HCEC 1CT (cell line): ENCODE measurements at regions not wholly inside any gene's neighbourhood (a gene's known extent, or its start where the extent isn't known, plus 50 kb on each side); places are given as distances from the start of the nearest gene placed in this dataset.

Experiments
- DNase-seq: peaks from one replicate; pipeline ENCODE4 v3.0.0-alpha.2; 2017

- DNase-seq = no peak
These were observed 267.6 kb upstream of the KCNH8 start for GRCh38 chr3:18880691-18881090.

- DNase-seq = no peak
These were observed 275.8 kb upstream of the KCNH8 start for GRCh38 chr3:18872466-18872865.

GRCh38 chr3:18870642-18871041, 277.7 kb upstream of the KCNH8 start:
- no peak for DNase-seq

- DNase-seq = no peak
These were observed 278.2 kb upstream of the KCNH8 start for GRCh38 chr3:18870074-18870640.

- DNase-seq = no peak
These were observed 279.2 kb upstream of the KCNH8 start for GRCh38 chr3:18868911-18869689.

GRCh38 chr3:18866899-18867298, 281.4 kb upstream of the KCNH8 start:
- no peak for DNase-seq

- DNase-seq = no peak
These were observed 283.2 kb upstream of the KCNH8 start for GRCh38 chr3:18864933-18865731.

- DNase-seq = no peak
These were observed 286.2 kb upstream of the KCNH8 start for GRCh38 chr3:18862077-18862476.

- DNase-seq = no peak
These were observed 287.2 kb upstream of the KCNH8 start for GRCh38 chr3:18861137-18861536.

- no peak for DNase-seq
These were observed 295.0 kb upstream of the KCNH8 start for GRCh38 chr3:18853269-18853668.

GRCh38 chr3:18847583-18848197, 300.6 kb upstream of the KCNH8 start:
- DNase-seq = no peak

GRCh38 chr3:18843983-18844382, 304.3 kb upstream of the KCNH8 start:
- DNase-seq = no peak

- DNase-seq = no peak
These were observed 305.1 kb upstream of the KCNH8 start for GRCh38 chr3:18843188-18843587.

GRCh38 chr3:18841422-18842343, 306.6 kb upstream of the KCNH8 start:
- no peak for DNase-seq

- no peak for DNase-seq
These were observed 307.7 kb upstream of the KCNH8 start for GRCh38 chr3:18840535-18841137.

GRCh38 chr3:18838758-18839157, 309.6 kb upstream of the KCNH8 start:
- no peak for DNase-seq

- DNase-seq = no peak
These were observed 311.1 kb upstream of the KCNH8 start for GRCh38 chr3:18837137-18837755.

GRCh38 chr3:18835021-18835420, 313.3 kb upstream of the KCNH8 start:
- DNase-seq = no peak

GRCh38 chr3:18830087-18830486, 318.2 kb upstream of the KCNH8 start:
- no peak for DNase-seq

- no peak for DNase-seq
These were observed 319.7 kb upstream of the KCNH8 start for GRCh38 chr3:18828637-18829036.

- no peak for DNase-seq
These were observed 320.6 kb upstream of the KCNH8 start for GRCh38 chr3:18827664-18828063.
